ENCODE measurements at regions not wholly inside any gene's neighbourhood (a gene's known extent, or its start where the extent isn't known, plus 50 kb on each side); places are given as distances from the start of the nearest gene placed in this dataset.

DNA sequence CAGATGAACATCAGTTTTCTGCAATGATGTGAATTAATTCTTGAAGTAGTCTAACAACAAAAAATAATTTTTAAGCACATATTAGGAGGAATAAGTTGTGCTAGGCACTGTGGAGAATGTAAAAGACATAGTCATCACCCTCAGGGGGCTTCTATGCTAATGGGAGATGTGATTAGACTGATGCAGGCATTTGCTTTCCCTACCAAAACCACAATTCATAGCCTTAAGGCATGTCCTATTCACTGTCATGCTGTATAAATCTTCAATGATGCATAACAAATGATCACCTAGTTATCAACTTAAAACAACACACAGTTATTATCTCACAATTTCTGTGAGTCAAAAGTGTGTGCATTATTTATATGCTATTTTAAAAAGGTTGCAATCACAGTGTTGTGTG, 422.6 kb downstream of the MAN2A1 start:
- no peak for DNase-seq (ENCODE audit: low spot score)

- DNase-seq (ENCODE audit: low spot score) = no peak
Measured at GRCh38 chr5:110115503-110115902, 425.8 kb downstream of the MAN2A1 start.

GRCh38 chr5:110116539-110116938, 426.8 kb downstream of the MAN2A1 start:
- no peak for DNase-seq (ENCODE audit: low spot score)

DNA sequence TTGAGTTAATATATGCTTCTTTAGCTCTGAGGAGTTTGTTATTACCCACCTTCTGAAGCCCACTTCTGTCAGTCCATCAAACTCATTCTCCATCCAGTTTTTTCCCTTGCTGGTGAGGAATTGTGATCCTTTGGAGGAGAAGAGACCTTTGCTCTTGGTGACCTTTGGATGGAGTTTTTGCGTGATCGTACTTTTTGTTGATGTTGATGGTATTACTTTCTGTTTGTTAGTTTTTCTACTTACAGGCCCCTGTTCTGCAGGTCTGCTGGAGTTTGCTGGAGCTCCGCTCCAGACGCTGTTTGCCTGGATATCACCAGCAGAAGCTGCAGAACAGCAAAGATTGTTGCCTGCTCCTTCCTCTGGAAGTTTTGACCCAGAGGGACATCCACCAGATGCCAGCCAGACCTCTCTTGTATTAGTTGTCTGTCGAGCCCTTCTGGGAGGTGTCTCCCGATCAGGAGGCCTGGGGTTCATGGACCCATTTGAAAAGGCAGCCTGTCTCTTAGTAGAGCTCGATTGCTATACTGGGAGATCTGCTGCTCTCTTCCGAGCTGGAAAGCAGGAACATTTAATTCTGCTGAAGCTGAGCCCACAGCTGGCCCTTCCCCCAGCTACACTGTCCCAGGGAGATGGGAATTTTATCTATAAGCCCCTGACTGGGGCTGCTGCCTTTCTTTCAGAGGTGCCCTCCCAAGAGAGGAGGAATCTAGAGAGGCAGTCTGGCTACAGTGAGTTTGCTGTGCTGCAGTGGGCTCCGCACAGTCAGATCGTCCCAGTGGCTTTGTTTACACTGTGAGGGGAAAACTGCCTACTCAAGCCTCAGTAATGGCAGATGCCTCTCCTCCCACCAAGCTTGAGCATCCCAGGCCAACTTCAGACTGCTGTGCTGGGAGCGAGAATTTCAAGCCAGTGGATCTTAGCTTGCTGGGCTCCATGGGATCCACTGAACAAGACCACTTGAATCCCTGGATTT, 445.5 kb downstream of the MAN2A1 start:
- DNase-seq (ENCODE audit: low spot score) = no peak

- no peak for DNase-seq (ENCODE audit: low spot score)
Measured at GRCh38 chr5:110150199-110150598, 460.5 kb downstream of the MAN2A1 start.

GRCh38 chr5:110159202-110159601, 469.5 kb downstream of the MAN2A1 start:
- DNase-seq (ENCODE audit: low spot score) = no peak

DNA sequence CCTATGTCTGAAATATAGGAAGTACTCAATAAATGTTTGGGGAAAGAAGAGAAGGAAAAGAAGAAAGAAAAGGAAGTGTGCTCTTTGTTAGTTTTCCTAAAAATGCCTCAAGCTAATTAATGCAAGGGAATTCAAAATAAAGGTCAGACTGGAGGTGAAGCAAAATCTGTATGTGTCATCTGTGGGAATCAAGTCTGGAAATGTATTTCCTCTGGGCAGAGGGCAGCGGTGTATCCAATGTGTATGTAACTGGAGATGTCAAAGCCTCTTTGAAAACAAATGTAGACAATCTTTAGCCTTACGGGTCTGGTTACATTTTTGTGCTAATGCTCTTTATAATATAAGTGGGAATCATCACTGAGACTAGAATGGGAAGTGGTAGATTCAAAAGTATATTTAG, 471.4 kb downstream of the MAN2A1 start:
- no peak for DNase-seq (ENCODE audit: low spot score)

- no peak for DNase-seq (ENCODE audit: low spot score)
Measured at GRCh38 chr5:110165366-110165765, 475.6 kb downstream of the MAN2A1 start.

- DNase-seq (ENCODE audit: low spot score) = no peak
Measured at GRCh38 chr5:110167384-110167783, 477.7 kb downstream of the MAN2A1 start.

GRCh38 chr5:110169461-110169860, 479.7 kb downstream of the MAN2A1 start:
- DNase-seq (ENCODE audit: low spot score) = no peak

- DNase-seq (ENCODE audit: low spot score) = peak; percentile 8
Measured at GRCh38 chr5:110177729-110178128, 488.0 kb downstream of the MAN2A1 start.

DNA sequence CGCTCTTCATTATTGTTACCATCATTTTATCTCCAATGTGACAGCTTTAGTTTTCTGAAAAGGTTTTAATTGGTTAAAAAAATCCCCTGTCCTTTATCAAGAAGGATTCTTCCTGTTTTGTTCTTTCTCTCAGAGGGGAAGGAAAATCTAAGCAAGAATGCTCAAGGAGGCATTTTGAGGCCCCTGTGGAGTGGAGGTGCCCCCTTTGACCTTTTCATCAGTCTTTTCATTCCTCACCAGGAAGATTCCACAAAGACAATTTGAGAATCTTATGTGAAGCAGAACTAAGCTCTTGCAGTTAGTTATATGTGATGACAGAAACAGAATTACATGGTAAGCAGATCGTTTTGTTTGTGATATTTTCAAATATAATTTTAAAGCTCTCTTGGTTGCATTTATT, 489.6 kb downstream of the MAN2A1 start:
- no peak for DNase-seq (ENCODE audit: low spot score)

DNA sequence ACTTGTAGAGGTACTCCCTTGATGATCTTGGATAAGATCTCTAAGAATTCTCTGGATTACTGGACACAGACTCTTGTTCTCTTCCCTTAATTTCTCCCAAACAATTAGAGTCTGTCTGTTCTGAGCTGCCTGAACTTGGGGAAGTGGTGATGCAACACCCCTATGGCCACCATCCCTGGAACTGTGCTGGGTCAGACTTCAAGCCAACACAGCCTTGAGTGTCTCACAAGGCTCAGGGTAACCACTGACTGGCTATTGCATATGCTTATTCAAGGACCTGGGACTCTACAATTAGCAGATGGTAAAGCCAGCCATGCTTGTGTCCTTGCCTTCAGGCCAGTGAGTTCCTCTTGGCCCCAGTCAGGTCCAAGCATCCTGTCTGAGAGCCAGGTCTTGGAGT, 504.5 kb downstream of the MAN2A1 start:
- DNase-seq (ENCODE audit: low spot score) = no peak

DNA sequence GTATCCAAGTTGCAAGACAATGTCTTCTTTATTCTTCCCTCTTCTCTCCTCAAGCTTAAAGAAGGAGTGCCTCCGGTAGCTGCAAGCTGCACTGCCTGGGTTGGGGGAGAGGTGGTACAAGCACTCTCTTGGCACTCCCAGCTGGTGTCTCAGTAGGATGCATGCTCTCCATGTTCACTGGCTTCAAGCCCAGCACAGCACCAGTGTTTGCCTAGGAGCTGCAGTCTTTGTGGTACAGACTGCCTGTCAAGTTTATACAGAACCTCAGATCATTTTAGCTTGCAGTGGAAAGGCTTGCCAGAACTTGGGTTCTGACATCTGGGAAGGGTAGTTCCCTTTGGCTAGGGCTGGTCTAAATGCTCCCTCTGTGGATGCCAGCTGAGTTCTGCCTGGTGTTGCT, 505.6 kb downstream of the MAN2A1 start:
- DNase-seq (ENCODE audit: low spot score) = peak; percentile 14

GRCh38 chr5:110201791-110202190, 512.1 kb downstream of the MAN2A1 start:
- DNase-seq (ENCODE audit: low spot score) = no peak

- DNase-seq (ENCODE audit: low spot score) = no peak
Measured at GRCh38 chr5:110203661-110204060, 513.9 kb downstream of the MAN2A1 start.

- DNase-seq (ENCODE audit: low spot score) = no peak
Measured at GRCh38 chr5:110209401-110209800, 517.1 kb downstream of the TMEM232 start.

DNA sequence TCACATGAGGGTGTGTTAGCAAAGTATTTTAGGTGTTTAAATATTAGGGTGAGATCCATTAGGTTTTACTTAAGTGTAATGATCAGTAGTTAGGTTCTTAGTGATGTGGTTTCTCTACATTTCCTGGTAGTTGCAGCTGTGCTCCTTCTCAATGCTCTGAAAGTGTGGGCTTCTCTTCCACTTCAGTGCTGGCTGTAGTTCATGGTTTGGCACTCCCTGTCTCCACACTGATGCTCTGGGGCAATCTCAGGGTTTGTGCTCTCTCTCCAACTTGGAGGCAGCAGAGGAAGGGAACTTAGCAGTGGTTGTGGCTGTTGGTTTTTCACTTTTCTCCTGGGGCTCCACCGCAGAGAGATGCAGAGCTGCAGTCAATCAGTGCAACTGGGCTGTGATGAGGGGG, 507.5 kb downstream of the TMEM232 start:
- no peak for DNase-seq (ENCODE audit: low spot score)

GRCh38 chr5:110219769-110220168, 506.7 kb downstream of the TMEM232 start:
- DNase-seq (ENCODE audit: low spot score) = no peak

- DNase-seq (ENCODE audit: low spot score) = no peak
Measured at GRCh38 chr5:110221036-110221435, 505.4 kb downstream of the TMEM232 start.

DNA sequence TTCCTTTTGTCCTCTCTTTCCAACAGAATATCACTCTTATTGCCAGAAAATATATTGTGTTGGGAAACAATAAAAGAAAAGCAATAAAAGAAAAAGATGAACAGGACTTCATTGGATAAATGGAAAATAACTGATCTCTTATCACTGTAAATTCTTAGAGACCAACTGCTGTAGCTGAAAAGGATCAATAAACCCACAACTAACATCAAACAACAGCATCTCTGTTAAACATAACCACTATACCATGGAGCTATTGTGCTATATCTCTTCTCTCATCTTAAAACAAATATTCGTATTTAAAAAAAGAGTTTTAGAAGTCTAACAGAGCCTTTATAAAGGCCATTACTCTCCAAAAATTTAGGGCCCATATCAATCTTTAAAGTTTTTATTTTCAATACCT, 502.4 kb downstream of the TMEM232 start:
- no peak for DNase-seq (ENCODE audit: low spot score)

DNA sequence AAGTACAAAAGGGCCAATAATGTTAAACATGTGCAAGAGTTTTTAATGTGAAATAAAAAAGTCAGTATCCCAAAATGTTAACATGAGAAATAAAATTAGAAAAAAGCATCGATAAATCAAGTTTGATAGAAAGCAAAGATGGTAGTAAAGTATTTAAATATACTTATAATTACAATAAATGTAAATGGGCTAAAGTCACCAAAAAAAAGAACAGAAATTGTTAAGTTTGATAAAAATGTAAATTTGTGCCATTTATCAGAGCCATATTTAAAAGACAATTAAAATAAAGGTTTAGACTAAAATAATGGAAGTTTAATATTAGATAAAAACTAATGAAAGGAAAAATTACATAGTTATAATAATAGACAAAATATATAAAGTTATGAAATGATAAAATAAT, 500.5 kb downstream of the TMEM232 start:
- no peak for DNase-seq (ENCODE audit: low spot score)

GRCh38 chr5:110239786-110240185, 486.7 kb downstream of the TMEM232 start:
- no peak for DNase-seq (ENCODE audit: low spot score)

- DNase-seq (ENCODE audit: low spot score) = no peak
Measured at GRCh38 chr5:110242950-110243349, 483.5 kb downstream of the TMEM232 start.

Measured in pons (tissue), 1 donor.